ENCODE measurements at regions not wholly inside any gene's neighbourhood (a gene's known extent, or its start where the extent isn't known, plus 50 kb on each side); places are given as distances from the start of the nearest gene placed in this dataset.
"Not testable (repeated sequence)": the region's sequence is repeated elsewhere in the genome, so short reads cannot be mapped to it uniquely, and the experiment has no call there.

DNA sequence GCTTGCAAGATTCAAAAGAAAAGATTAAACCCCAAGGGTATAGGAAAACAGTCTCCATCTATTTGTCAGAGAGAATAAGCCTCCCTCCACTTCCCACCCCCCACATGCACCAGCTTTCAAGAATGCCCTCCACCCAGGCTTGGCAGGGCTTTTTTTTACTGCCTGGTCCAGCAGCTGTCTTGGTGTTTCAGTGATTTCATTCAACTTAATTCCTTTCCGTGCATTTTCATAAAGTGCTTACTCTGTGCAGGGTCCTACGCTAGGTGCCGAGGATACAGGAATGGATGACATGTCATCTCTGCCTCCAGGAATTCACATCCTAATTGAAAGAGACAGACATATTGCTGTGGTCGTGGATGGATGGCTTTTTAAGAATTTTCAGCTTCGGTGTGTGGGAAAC, 117.9 kb downstream of the LRATD1 start:
- DNase-seq (ENCODE audit: extremely low read depth in 1 of 2, low read depth in 1 of 2), result no peak

DNA sequence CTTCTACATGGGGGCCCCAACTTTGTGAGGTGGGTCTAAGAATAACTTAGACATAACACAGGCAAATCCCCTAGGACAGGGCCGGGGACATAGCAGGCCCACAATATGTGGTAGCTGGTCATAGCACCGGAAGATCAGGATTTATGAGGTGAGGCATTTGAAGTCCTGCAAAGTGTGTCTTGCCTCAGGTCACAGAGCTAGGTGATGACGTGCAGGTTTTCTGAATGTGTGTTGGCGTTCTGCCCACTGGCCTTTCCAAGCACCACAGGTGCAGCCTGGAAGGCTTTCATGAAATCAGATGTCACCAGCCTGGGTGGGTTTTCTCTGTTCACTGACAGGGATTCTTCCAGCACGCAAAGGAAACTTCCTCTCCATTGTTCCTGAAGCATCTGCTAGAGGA, 119.1 kb downstream of the LRATD1 start:
- no peak for DNase-seq (ENCODE audit: extremely low read depth in 1 of 2, low read depth in 1 of 2)

DNA sequence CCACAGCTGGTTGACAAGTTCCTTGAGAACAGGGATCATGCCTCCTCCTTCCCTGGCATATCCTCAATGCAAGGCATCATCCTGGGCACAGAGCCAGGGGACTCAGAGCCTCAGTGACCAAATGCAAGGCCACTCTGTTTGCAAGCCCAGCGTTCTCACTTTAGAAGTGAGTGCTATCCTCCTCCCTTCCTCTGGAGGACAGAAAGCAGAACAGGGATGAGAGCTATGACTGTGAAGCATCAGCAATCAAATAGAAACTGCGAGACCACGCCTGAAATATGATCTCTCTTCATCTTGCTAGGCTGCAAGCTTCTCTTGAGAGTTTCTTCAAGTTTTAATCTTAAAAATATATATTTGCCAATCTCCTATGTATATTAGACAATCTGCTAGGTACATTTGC, 119.8 kb downstream of the LRATD1 start:
- DNase-seq (ENCODE audit: extremely low read depth in 1 of 2, low read depth in 1 of 2), result no peak

DNA sequence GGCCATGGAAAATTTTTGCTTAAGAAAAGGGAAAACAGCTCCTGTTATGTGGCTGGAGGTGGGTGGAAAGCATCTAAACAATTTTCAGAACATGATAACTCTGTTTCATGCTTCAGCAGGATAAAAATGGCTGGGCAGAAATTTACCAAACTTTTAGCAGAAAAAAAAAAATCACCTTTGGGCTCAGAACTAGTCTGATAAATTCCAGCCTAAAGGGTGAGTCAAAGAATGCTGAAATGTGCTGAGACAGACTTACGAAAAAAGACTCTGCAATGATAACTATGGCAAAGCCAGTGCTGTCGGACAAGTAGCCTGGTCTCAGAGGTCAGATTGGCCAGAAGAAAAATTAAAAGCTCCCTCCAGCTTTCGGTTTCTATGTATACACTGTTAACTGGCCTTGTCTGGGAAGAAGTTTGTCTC, 123.6 kb downstream of the LRATD1 start:
- DNase-seq (ENCODE audit: extremely low read depth in 1 of 2, low read depth in 1 of 2), result no peak

DNA sequence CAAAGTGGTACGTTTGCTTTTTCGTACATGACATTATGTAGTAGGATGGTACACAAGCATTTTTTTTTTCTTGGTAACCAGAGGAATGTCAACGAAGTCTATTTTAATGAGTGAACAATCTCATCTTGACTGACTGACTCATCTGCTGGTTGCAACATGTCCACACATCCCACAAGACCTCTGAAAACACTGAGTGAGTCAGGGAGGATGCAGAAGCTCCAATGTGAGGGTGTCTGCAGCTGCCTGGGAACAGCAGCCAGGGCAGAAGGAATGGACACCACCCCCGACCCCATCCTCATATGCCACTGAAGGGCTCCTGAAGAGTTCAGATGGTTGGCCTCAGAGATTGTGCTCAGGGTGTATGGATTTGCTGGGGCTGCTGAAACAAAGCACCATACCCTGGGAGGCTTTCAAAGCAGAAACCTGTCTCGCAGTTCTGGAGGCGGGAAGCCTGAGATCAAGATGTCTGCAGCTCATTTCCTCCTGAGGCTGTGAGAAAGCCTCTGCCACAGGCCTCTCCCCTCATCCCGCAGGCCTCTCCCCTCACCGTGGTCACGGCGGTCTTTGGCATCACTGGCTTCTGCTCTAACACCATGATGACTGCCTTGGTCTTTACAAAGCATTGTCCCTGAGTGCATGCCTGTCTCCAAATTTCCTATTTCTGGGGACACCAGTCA, 124.6 kb downstream of the LRATD1 start:
- no peak for DNase-seq (ENCODE audit: extremely low read depth in 1 of 2, low read depth in 1 of 2)

DNA sequence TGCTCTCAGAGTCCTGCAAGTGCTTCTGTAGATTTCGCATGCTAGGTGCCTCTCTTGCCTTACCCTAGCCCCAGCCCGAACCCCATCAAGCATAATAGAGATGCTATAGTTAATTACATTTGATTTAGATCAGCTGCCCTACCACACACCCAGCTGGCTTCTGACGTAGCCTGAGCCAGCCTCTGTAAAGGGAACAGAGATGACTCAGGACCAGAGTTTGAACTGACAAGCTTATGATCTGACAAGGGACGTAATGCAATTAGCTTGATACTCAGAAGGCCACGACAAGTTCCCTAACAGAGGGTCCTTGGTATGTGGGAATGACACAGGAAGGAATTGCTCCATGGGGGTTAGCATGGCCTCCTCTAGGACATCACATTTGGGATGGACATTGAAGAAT, 126.6 kb downstream of the LRATD1 start:
- DNase-seq (ENCODE audit: extremely low read depth in 1 of 2, low read depth in 1 of 2), result no peak

DNA sequence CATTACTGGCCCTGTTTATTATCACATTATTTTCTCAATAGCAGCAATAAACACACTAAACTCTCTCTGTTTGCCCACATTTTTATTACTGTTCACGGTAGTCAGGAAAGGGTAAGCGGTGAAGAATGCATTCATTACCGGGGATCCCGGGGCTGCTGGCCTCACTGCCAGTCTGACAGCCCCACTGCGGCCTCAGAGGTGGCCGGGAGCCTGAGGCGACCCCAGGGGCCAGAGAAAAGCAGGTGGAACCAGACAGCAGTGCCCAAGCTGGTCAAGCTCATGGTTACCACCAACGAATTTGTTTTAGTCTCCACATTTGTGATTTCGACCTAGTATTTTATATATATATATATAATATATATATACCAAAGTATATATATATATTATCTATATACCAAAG, 127.7 kb downstream of the LRATD1 start:
- no peak for DNase-seq (ENCODE audit: extremely low read depth in 1 of 2, low read depth in 1 of 2)

DNA sequence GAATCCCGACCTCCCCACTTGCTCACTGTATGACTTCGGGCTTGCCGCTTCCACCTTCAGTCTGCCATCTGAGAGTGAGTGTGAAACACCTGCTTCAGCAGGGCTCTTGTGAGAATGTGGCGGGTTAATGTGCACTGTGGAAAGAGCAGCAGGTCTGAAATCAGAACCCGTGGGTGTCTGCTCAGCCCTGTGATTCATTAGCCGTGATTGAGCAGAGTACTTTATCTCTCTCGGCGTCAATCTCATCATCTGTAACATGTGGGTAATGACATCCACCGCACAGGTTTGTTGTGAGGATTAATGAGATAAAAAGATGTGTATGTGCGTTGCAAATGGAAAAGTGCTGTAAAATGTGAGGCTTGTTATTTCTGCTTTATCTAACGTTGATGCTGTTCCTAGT, 128.6 kb downstream of the LRATD1 start:
- no peak for DNase-seq (ENCODE audit: extremely low read depth in 1 of 2, low read depth in 1 of 2)

DNA sequence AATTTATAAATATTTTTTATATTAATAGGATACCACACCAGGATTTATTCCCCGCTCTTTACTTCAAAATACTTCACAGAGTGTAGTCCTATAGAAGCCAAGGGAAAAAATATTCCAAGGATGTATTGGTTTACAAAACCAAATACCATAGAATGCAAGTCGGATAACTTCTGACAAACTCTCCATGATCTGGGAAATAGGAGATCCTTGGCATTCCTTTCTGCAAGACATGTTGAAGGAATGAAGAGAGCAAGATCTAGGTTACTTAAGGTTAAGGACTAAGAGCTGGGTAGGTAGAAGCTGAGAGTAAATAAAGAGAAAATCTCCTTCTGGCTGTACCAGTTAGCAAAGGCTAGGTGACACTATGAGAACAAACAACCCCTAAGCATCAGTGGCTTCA, 141.2 kb downstream of the LRATD1 start:
- no peak for DNase-seq (ENCODE audit: extremely low read depth in 1 of 2, low read depth in 1 of 2)

DNA sequence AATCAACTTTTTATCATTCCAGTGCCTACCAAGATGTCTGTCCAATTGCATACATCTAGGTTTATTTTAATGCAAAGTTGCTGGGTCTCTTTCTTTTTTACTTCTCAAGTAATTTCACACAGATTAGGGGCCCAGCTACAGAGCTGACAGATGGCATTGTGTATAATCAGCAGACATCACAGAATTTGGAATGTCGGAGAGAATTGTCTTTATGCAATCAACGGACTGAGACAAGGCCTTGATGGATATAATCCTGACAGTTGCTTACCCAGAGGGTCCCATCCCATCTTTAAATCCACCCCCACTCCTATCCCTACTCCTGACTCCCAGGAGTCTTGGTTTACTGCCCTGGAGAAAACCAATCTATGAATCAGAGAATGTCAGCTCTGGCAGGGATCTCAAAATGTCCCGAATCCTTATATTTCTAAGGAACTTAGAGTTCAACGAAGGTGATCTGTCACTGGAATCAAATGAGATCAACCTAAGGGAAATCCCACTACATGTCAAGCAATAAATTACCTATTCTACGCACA, 142.0 kb downstream of the LRATD1 start:
- DNase-seq (ENCODE audit: extremely low read depth in 1 of 2, low read depth in 1 of 2), result no peak

DNA sequence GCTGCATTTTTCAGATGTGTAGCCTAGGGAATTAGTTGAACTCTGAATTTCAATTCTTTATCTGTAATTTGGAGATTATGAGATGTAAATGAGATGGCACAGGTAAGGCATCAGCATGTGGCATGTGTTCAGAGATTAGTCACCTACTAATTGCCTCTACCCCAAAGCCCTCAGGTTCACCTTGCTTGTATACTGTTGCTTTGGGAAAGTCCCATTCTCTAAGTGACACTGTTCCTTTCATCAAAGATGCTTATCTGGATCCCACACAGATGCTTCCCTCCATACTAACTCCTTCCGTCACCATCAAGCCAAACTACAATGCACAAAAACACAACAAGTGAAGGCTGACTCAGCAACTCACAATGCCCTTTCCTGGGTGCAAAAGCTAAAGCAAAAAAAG, 143.7 kb downstream of the LRATD1 start:
- no peak for DNase-seq (ENCODE audit: extremely low read depth in 1 of 2, low read depth in 1 of 2)

DNA sequence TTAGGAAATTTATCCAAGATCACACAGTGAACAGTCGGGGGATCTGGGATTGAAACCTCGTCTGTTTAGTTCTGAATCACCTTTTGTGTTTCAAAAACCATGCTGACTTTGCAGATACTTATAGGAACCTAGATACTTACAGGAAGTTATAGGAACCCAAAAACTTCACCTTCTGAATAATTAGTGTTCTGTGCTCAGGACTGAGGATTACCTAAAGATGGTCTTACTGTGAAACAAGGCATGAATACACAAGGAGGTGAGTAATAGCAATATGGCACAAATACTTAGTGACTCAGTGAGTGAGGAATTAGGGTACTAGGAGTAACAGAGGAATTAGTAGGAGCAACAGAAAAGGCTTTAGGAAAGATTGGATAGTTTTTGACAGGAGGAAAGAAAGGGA, 145.5 kb downstream of the LRATD1 start:
- no peak for DNase-seq (ENCODE audit: extremely low read depth in 1 of 2, low read depth in 1 of 2)

DNA sequence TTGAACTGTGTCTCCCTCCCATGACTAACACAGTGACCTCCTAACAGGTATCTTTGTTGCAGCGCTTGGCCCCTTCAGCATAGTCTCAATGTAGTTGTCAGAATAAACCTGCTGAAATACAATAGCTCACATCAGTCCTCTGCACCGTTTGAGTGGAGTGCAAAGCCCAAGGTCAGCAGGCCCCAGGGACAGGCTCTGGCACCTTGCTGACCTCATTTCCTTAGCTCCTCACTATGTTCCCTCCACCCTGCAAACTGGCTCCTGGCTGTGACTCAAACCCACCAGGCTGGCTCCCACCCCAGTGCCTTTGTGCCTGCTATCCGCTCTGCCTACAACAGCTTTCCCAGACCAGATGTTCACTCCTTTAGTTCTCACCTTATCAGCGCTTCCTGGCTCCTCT, 146.7 kb downstream of the LRATD1 start:
- no peak for DNase-seq (ENCODE audit: extremely low read depth in 1 of 2, low read depth in 1 of 2)

DNA sequence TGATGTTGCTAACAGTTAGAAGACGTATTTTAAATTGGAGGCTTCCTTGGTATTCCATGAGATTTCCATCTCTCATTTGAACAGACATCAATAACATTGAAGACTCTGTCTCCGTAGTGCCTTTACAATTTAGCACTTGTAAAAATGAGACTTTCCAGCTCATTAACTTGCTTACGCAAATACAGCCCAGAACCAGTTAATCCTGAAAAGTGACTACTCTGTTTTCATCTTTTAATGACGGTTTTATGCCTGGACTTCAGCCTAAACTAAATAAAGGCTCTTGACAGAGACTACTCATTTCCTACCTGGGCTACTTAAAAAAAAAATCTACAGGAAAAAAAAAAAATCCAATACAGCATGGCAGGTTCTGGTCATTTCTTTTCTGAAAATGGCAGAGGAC, 148.6 kb downstream of the LRATD1 start:
- DNase-seq (ENCODE audit: extremely low read depth in 1 of 2, low read depth in 1 of 2), result no peak

DNA sequence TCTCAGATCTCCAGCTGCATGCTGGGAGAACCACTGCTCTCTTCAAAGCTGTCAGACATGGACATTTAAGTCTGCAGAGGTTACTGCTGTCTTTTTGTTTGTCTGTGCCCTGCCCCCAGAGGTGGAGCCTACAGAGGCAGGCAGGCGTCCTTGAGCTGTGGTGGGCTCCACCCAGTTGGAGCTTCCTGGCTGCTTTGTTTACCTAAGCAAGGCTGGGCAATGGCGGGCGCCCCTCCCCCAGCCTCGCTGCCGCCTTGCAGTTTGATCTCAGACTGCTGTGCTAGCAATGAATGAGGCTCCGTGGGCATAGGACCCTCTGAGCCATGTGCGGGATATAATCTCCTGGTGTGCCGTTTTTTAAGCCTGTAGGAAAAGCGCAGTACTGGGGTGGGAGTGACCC, 156.3 kb downstream of the LRATD1 start:
- not testable (repeated sequence) for DNase-seq (ENCODE audit: extremely low read depth in 1 of 2, low read depth in 1 of 2)

DNA sequence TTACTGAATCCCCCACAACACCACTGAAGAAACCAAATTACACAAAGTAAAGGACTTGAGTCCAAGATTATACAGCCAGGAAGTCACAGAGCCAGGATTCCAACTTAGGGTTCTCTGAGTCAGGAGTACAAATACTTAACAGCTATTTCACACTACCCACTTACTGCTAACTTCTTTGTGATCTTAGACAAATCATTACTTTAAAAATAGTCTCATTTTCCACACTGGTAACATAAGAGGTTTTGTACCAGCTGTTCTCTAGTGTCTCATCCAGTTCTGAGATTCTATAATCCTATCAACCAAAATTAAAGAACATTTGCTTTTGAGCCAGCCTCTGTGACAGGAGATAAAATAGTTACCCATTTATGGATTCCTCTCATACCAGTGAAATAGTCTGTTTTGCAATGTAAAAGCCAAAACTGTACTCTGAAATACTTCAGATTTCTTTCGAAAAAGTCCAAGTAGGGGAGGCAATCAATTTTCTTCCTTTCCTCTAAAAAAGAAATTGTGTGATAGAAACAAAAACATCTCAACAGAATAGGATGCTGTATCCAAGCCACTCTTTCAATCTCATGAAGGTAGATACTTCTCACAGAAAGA, 157.6 kb downstream of the LRATD1 start:
- DNase-seq (ENCODE audit: extremely low read depth in 1 of 2, low read depth in 1 of 2), result no peak

DNA sequence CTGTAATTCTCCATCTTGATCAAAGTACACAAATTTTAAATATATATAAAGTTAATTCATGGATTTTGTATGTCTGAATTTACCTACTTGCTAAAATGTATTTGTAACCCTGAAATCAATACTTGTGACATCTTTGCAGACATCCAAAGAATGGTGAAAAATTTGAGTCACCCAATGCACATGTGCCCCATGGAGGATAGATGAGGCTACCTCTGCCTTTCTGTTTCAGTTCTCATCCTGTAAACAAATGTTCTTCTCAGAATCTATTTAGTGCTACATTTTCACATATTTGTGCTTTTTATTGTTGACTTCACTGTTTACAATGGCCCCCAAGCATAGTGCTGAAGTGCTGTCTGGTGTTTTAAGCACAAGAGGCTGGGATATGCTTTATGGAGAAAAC, 171.5 kb downstream of the LRATD1 start:
- no peak for DNase-seq (ENCODE audit: extremely low read depth in 1 of 2, low read depth in 1 of 2)

DNA sequence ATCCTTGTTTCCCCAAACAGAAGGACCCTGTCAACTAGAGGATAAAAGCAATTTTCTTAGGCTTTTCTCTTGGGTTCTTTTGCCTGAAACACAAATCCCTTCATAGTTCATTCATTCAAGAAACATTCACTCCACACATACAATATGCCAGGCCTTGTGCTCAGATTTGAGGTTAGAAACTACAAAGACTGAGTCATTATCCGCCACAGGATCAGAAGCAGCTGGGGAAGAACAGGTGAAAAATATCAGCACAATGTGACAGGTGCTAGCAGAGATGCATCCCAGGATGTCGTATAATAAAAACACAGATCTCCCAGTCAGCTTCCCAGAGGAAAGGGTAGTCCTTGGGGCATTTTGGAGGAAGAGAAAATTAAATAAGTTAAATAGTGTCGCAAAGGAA, 172.4 kb downstream of the LRATD1 start:
- no peak for DNase-seq (ENCODE audit: extremely low read depth in 1 of 2, low read depth in 1 of 2)

DNA sequence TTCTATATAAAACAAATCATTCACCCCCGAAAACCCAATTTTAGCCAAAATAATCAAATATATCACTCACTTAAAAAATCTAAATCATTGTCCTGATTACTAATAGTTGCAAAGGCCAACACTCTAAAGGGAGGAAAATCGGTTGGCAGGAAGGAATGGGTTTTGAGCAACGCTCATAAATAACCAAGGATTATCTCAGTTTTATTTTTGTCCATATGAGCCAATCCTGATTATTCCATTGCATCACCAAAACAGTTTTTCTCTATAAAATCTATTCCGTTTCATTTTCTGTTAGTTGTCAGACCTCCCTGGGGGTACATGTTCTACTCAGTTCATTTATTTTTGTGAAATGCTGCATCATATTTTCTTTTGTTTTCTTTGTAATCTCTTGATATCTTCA, 174.1 kb downstream of the LRATD1 start:
- no peak for DNase-seq (ENCODE audit: extremely low read depth in 1 of 2, low read depth in 1 of 2)

DNA sequence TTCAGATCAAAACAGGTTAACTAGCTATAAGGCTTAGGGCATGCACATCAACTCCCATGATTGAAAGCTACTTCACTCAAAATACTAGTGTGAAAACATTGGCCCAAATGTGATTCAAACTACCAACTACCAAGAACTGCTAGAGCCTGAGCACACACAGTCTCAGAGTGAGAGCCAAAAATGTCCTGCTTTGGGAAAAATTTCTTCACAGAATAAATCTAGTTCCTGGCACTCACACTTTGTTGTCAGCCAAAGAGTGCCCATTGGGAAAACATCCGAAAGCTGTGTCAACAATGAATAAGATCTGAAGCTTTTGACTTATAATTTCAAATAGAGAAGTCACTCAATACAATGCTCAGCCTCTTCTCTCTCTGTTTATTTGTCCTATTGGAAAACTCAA, 182.7 kb downstream of the LRATD1 start:
- no peak for DNase-seq (ENCODE audit: extremely low read depth in 1 of 2, low read depth in 1 of 2)

DNA sequence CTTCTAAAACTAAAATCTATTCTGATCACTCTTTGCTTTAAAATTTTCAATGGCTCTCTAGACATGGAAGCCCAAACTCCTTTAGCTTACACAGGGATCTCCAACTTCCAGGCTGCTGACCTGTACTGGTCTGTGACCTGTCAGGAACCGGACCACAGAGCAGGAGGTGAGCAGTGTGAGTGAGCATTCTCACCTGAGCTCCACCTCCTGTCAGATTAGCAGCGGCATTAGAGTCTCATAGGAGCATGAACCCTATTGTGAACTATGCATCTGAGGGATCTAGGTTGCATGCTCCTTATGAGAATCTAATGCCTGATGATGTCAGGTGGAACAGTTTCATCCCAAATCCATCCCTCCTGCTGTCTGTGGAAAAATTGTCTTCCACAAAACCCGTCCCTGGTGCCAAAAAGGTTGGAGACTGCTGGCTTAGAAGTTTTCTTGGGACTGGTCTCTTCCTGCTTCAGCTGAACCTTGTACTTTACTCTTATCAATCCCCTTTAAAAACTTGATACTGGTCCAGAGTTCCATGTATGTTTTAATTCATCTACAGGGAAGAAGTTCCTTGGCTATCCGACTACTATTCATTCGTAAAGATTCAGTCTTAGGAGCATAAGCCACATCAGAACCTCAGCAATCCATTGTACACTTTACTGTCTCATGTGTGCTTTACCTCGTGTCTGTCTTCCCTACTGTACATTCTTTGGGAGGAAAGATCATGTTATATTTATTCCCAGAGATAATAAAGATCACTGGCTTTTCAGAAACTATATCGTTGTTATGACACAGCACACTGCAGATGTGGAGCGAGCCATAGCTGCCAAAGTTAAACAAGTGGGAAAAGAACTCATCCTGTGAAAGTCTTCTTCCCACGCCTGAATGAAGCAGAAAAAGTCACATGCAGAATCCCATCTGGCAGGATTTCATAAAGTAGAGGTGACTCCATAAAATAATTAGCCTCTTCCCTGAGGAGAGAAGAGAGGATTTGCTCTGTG, 183.8 kb downstream of the LRATD1 start:
- DNase-seq (ENCODE audit: extremely low read depth in 1 of 2, low read depth in 1 of 2), result no peak

DNA sequence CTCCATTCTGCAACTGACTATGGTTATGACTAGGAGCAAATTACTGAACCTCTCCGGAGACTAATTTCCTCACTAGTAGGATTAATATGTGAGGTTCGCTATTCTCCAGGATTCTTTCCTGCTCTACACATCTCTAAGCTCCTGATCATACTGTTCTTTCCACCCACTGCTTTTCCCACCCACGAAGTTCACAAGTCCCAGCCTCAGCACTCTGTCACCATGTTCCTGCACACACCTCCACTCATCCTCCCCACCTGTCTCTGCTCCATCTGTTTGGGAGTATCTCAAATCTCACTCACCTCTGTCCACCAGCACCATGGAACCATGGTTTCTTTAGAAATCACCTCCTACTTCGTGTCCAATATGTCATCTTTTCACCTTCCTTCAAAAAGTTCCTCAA, 185.3 kb downstream of the LRATD1 start:
- no peak for DNase-seq (ENCODE audit: extremely low read depth in 1 of 2, low read depth in 1 of 2)
